GM20000 (cell line): ENCODE measurements at regions not wholly inside any gene's neighbourhood (a gene's known extent, or its start where the extent isn't known, plus 50 kb on each side); places are given as distances from the start of the nearest gene placed in this dataset.

ENCODE experiments used
- DNase-seq: peaks from one replicate; pipeline ENCODE4 v3.0.0; 2012; ENCODE audit warnings: low spot score
- TF ChIP-seq, protein P1 (sequence below): IDR thresholded peaks from 2 replicates; pipeline ENCODE4 v1.5.1; 2012; ENCODE audit warnings: mild to moderate bottlenecking, control low read depth; ENCODE audit errors: extremely low read depth, missing control alignments

- DNase-seq: no peak
- TF ChIP-seq, protein P1, sequence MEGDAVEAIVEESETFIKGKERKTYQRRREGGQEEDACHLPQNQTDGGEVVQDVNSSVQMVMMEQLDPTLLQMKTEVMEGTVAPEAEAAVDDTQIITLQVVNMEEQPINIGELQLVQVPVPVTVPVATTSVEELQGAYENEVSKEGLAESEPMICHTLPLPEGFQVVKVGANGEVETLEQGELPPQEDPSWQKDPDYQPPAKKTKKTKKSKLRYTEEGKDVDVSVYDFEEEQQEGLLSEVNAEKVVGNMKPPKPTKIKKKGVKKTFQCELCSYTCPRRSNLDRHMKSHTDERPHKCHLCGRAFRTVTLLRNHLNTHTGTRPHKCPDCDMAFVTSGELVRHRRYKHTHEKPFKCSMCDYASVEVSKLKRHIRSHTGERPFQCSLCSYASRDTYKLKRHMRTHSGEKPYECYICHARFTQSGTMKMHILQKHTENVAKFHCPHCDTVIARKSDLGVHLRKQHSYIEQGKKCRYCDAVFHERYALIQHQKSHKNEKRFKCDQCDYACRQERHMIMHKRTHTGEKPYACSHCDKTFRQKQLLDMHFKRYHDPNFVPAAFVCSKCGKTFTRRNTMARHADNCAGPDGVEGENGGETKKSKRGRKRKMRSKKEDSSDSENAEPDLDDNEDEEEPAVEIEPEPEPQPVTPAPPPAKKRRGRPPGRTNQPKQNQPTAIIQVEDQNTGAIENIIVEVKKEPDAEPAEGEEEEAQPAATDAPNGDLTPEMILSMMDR: no peak
These were observed 80.9 kb downstream of the ZNF280B start for GRCh38 chr22:22427542-22428065.

DNA sequence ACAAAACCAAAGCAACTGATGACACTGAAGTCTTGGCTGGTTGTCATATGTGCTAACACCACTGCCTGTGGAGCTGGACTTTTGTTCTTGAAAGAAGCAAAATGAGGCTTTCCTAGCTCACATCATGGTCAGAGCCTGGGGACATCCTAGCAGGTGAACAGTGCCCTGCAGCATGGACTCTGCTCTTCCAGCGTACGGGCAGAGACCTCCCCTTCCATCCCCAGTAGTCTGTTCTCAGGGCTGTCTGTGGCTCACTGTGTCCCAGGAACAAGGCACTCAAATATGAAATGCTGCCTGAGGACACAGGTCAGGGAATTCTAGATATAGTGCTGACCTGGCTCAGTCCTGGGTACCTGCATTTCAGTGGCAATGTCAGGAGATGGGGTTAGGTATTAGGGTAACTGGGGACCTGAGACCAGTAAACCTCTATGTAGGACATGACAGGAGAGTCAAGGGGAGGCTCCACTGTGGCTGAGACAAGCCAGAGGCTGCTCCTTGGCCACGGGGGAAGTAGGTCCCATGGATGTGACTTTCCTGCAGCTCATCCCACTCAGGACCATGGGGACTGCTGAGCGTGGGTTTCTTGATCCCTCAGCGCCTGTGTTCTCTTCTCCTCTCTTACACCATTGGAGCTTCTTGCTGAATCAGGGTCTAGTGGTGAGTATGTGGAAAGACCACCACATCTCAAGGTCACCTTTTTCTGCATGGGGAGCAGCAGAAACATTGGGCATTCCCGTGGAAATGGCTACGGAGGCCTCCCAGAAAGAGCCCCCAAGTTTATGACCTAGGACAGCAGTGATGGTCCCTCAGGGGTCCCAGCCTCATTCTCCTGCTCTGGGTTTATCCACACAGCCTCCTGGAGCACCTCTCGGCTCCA, 80.1 kb downstream of the ZNF280B start:
- TF ChIP-seq, protein P1: no peak
- DNase-seq: no peak

DNA sequence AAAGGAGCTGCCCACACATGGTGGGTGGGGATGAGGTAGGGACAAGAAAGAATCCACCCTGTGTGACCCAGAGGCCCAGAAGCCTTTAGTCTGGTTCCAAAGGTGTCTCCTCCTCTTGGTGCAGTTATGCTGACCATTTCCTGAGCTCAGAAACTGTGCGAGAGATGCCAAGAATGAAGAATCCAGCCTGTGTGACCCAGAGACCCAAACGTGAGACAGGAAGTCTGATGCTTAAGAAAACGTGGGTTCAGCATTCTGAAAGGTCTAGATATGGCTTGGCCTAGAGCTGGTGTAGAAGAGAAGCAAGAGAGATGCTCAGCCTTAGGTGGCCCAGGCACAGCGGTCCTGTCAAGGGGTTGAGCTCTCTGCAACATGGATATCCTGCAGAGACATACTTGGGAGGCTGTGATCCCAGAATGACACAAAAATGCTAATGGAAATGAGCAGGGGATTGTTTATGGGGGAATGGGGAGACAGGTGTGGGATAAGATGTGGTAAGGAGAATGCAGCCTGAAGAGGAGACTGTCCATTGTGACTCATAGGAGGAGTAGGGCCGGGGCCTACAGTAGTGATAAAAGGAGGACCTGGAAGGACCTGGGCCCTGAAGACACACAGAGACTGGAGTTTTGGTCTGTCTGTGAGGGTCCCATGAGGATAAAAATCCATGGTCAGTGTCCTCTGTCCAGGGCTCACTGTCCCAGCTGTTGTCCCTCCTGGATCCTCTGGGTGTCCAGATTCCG, 79.0 kb downstream of the ZNF280B start:
- DNase-seq: no peak
- TF ChIP-seq, protein P1: no peak

DNA sequence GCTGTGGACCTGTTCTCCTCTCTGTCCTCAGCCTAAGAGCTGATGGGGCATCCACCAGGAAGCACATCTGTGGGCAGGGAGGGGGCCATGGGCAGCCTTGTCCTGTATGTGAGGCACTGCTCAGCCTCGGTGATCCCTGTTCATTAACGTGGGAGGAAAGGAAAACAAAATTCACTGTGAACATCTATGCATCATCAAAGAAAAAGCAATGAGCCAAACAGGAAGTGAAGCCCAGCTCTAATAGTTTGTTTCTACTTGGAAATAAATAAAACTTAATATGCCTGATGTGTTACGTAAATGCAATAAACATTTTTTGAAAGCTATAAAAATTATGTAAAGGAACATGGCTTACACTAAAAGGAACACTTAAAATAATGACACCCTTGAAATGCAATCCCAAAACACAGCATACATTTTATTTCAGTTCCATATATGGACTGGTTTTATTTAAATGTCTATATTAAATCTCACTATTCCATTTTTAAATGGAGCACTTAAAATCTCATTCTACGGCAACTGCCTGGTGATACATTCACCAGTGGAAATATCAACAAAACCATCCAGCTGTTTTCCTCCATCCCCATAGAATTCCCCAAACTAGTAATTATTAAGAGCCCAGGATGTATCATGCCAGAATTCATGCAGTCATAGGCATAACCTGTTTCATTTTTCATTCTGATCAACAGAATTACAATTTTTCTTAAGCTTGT, 78.3 kb downstream of the ZNF280B start:
- TF ChIP-seq, protein P1: no peak
- DNase-seq: no peak

DNA sequence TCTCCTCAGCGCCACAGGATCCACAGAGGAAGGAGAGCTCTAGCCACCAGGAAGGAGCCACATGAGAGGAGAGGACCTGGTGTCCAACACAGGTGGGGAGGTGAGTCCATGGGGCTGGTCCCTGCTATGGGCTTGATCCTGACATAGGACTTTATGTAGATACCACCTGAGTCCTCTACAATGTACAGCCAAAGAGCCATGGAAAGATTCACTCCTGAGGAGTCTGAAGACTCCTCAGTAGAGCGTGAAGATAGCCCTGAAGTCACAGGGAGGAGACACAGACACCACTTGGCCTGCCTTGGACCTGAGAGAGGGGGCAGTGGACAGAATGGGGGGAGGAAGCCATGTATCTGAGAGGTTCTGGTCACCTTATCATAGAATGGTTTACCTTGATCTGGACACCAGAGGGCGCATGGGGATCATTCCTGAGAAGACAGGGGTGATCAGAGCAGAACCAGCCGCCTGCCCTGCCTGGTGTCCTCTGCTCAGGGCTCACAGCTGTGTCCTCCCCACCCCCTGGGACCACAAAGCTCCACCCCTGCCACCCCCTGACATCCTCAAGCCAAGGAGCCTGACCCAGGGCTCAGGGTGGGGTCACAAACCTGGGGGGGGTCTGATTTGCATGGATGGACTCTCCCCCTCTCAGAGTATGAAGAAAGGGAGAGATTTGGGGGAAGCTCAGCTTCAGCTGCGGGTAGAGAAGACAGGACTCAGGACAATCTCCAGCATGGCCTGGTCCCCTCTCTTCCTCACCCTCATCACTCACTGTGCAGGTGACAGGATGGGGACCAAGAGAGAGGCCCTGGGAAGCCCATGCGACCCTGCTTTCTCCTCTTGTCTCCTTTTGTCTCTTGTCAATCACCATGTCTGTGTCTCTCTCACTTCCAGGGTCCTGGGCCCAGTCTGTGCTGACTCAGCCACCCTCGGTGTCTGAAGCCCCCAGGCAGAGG, 77.0 kb downstream of the ZNF280B start:
- TF ChIP-seq, protein P1: peak; percentile 61
- peak; percentile 82 for DNase-seq

DNA sequence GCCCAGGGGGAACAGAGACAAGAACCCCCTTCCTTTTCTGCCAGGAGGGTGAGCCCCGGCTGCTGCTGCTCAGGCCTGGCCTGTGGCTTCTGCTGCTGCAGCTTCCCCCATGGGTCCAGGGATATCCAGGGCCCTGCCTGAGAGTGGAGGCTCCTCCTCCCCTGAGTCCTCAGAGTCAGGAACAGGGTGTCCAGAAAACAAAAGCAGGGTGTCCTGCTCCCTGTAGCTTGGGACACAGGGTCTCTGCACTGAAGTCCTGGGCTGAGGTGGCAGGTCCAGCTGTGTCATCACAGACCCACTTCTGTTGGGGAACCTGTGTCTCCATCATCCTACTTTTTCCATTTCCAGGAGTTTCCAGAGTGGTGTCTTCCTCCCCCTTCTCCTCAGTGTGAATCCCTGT, 76.1 kb downstream of the ZNF280B start:
- no peak for DNase-seq

More for the DNA sequence above, 76.1 kb downstream of the ZNF280B start:
- TF ChIP-seq, protein P1: no peak
